Lower leg skin (tissue), 4 donors: ENCODE measurements at regions not wholly inside any gene's neighbourhood (a gene's known extent, or its start where the extent isn't known, plus 50 kb on each side); places are given as distances from the start of the nearest gene placed in this dataset.

Experiments used
- DNase-seq, 2 donors: peaks; one replicate each; pipeline ENCODE4 v3.0.0-alpha.2; 2019; ENCODE audit warnings: low spot score in 2 of 2
- H3K4me3 ChIP-seq: fragments of 200-600 bp; sonication (generic); 2 replicates; pipeline ENCODE4 v1.5.1; 2017; ENCODE audit warnings: mild to moderate bottlenecking, low read depth; ENCODE audit not compliant: poor library complexity, severe bottlenecking
- POLR2A ChIP-seq, 2 donors: fragments of 450-650 bp; IDR thresholded peaks; one replicate each; pipeline ENCODE4 v1.6.1; 2016 to 2017; ENCODE audit warnings: antibody characterized with exemption in 2 of 2, mild to moderate bottlenecking in 1 of 2, moderate library complexity in 1 of 2
- WGBS, 2 donors: methylation state at CpG; one replicate each; pipeline ENCODE4 v1.1.5; 2018; 5-methylcytosine and 5-hydroxymethylcytosine counted together
- intact Hi-C: fragments of 100-400 bp; cut with DNase I; formaldehyde crosslinking; loops from one replicate; pipeline ENCODE4 v1.15.0; 2023; ENCODE audit warnings: low total_unique reads
- TF ChIP-seq, protein P1 (sequence below), 3 donors: fragments of 450-650 bp; IDR thresholded peaks; one replicate each; pipeline ENCODE4 v1.5.1; 2016; ENCODE audit warnings: antibody characterized with exemption in 3 of 3, mild to moderate bottlenecking in 3 of 3, moderate library complexity in 2 of 3

DNA sequence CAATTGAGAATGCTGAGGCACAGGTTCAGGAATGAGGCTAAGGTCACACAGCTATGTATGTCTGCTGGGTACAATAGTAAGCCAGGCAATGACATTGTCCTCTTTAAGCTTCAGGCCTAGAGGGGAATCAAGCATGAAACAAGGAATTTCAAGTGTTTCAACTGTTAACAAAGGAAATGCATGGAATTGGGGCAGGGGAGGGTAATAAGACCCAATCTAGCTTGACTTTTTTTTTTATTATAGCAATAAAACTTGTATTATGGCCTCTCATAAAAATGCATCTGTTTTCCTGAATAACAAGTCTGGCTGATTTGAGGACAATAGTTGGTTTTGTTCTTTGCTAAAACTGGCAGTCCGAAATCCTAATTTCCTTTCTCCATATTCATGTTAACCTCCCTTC lies 336.7 kb downstream of the CBLN4 start:
- whole genome bisulfite sequencing, 2 donors, result 74 to 89% methylated on average over 1 of the region's 1 CpG
- no peak for DNase-seq
- TF ChIP-seq, protein P1, sequence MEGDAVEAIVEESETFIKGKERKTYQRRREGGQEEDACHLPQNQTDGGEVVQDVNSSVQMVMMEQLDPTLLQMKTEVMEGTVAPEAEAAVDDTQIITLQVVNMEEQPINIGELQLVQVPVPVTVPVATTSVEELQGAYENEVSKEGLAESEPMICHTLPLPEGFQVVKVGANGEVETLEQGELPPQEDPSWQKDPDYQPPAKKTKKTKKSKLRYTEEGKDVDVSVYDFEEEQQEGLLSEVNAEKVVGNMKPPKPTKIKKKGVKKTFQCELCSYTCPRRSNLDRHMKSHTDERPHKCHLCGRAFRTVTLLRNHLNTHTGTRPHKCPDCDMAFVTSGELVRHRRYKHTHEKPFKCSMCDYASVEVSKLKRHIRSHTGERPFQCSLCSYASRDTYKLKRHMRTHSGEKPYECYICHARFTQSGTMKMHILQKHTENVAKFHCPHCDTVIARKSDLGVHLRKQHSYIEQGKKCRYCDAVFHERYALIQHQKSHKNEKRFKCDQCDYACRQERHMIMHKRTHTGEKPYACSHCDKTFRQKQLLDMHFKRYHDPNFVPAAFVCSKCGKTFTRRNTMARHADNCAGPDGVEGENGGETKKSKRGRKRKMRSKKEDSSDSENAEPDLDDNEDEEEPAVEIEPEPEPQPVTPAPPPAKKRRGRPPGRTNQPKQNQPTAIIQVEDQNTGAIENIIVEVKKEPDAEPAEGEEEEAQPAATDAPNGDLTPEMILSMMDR (IDR thresholded peaks at IDR 0.05), result no peak
- TF ChIP-seq POLR2A (IDR thresholded peaks at IDR 0.05), result no peak

DNA sequence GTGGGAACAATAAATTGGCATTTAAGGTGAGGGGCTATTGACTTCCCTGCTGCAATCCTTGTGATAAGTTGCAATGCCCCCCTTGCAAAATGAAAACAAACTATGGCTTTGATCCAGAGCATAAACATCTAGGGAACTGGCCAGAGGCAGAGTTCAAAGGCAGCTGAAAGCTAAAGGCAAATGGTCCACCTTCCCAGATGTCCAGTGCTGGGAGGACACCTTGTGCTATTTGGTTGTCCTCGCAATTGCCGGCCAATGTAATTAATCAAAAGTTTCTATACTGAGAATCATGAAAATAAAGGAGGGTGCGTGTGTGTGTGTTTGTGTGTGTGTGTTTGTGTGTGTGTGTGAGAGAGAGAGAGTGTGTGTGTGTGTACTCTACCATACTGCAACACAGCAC lies 337.4 kb downstream of the CBLN4 start:
- intact Hi-C loops, result no loop called here
- DNase-seq, result no peak
- no peak overlapping the region for H3K4me3 ChIP-seq
- WGBS, 2 donors, result 79 to 83% methylated on average over 3 of the region's 3 CpGs
- TF ChIP-seq, protein P1 (IDR thresholded peaks at IDR 0.05), result no peak
- no peak for TF ChIP-seq POLR2A (IDR thresholded peaks at IDR 0.05)

More for the DNA sequence above, 336.7 kb downstream of the CBLN4 start:
- H3K4me3 ChIP-seq, result no peak overlapping the region
- intact Hi-C loops, result no loop called here

DNA sequence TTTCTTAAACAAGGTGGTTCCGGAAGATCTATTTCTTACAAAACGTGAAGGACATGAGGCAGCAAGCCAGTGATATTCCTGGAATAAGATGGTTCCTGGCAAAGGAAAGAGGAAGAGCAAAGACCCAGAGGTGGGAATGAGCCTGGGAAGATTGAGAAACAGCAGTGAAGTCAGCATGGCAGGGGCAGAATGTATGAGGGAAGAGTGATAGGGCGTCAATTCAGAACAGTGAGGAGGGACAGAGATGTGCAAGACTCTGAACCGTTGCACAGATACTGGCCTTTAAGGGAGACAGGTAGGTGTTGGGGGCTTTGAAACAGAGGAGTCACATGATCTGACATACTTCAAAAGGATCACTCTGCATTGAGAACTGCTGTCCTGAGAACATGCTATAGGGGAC lies 338.3 kb downstream of the CBLN4 start:
- no peak for DNase-seq
- intact Hi-C loops, result no loop called here
- H3K4me3 ChIP-seq, result no peak overlapping the region
- WGBS, 2 donors, result 63 to 77% methylated on average over 4 of the region's 4 CpGs
- no peak for TF ChIP-seq POLR2A (IDR thresholded peaks at IDR 0.05)
- TF ChIP-seq, protein P1 (IDR thresholded peaks at IDR 0.05), result no peak

DNA sequence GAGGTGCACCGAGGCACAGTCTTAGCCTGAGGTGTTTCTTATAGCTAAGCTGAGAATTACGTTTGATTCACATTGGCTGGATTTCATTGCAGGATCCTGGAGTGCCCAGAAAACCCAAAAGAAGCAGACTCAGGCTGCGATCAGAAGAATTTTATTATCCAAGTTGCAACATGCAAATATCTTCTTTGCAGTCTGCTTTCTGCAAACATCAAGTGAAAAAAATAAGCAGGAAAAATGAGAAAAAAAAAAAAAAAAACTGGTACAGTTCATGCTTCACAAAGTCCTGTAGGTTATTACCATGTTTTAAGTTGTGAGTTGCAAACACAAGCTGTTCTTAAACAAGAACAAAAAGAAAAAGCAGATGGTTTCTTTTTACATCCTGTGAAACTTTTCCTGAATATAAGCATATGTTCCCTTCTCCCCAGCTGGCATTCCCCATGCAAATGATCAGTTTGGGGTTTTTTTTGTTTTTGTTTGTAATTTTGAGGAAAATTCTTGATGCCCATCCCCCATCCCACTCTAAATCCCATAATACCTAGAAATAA lies 349.0 kb downstream of the CBLN4 start:
- intact Hi-C loops, result no loop called here
- no peak overlapping the region for H3K4me3 ChIP-seq
- 17 to 21% methylated on average over 3 of the region's 3 CpGs for WGBS, 2 donors
- DNase-seq, result no peak
- no peak for TF ChIP-seq POLR2A (IDR thresholded peaks at IDR 0.05)
- TF ChIP-seq, protein P1 (IDR thresholded peaks at IDR 0.05), result no peak

DNA sequence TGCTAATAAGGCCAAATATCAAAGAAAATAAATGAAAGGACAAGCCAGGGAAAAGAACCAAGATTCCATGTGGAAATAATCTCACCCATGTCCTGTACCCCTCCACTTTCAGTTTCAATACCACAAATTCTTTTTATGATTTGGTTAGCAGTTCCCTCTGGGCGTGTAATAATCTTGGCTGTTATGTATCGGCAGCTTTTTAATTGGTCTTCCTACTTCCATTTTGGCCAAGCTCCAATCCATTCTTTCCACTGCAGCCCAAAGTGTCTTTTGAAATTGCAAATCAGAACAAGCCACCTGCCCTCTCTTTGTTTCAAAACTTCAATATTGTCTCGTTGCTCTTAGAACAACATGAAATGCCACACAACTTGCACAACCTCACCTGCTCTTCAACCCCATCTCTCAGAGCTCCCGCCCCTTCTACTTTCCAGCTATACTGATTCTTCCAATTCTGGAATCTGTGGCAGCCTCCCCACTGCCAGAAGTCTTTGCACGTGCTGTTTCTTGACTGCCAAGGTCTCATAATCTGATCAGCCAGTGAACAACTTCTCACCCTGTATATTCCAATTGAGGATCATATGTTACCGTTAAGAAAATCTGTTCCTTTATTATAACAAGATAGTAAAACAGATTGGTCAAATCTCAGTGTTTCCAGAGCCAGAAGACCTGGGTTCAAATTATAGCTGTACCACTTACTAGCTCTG lies 354.5 kb downstream of the CBLN4 start:
- TF ChIP-seq, protein P1 (IDR thresholded peaks at IDR 0.05), result no peak
- no peak for TF ChIP-seq POLR2A (IDR thresholded peaks at IDR 0.05)

More for the DNA sequence above, 354.5 kb downstream of the CBLN4 start:
- intact Hi-C loops, result no loop called here
- WGBS, 2 donors, result 19 to 23% methylated on average over 6 of the region's 6 CpGs
- H3K4me3 ChIP-seq, result no peak overlapping the region
- DNase-seq, result no peak
